GM23338 (cell line): ENCODE measurements at regions not wholly inside any gene's neighbourhood (a gene's known extent, or its start where the extent isn't known, plus 50 kb on each side); places are given as distances from the start of the nearest gene placed in this dataset.

Experiments
- ATAC-seq: fragments of 200-7000 bp; cut with Tn5 transposase; 3 replicates; pipeline ENCODE4 v1.9.1; 2020
- DNase-seq: peaks from one replicate; pipeline ENCODE4 v3.0.0-alpha.2; 2015; ENCODE audit warnings: low spot score
- H2AFZ ChIP-seq: fragments of 200-600 bp; sonication (generic); 2 replicates; pipeline ENCODE4 v1.8.0; 2016; ENCODE audit warnings: antibody characterized with exemption, mild to moderate bottlenecking, moderate library complexity
- H3F3A ChIP-seq: fragments of 200-600 bp; sonication (generic); replicated peaks from 2 replicates; pipeline ENCODE4 v1.8.0; 2017; ENCODE audit warnings: antibody characterized with exemption, mixed run types, low read depth
- H3K27ac ChIP-seq: fragments of 200-600 bp; sonication (generic); 2 replicates; pipeline ENCODE4 v1.6.1; 2016; ENCODE audit warnings: low read depth
- H3K27me3 ChIP-seq: fragments of 200-600 bp; sonication (generic); 2 replicates; pipeline ENCODE4 v1.8.0; 2016; ENCODE audit warnings: mild to moderate bottlenecking, mixed run types, moderate library complexity; ENCODE audit not compliant: insufficient read depth
- H3K36me3 ChIP-seq: fragments of 200-600 bp; sonication (generic); 2 replicates; pipeline ENCODE4 v1.8.0; 2016; ENCODE audit warnings: mild to moderate bottlenecking; ENCODE audit not compliant: insufficient read depth
- H3K4me1 ChIP-seq: fragments of 200-600 bp; sonication (generic); 2 replicates; pipeline ENCODE4 v1.8.0; 2016; ENCODE audit warnings: mild to moderate bottlenecking, moderate library complexity; ENCODE audit not compliant: insufficient read depth
- H3K4me2 ChIP-seq: fragments of 200-600 bp; sonication (generic); 2 replicates; pipeline ENCODE4 v1.7.1; 2017; ENCODE audit warnings: mixed run types
- H3K4me3 ChIP-seq: fragments of 200-600 bp; sonication (generic); 2 replicates; pipeline ENCODE4 v1.6.1; 2016; ENCODE audit warnings: mixed run types
- H3K79me2 ChIP-seq: fragments of 200-600 bp; sonication (generic); replicated peaks from 2 replicates; pipeline ENCODE4 v1.8.0; 2017; ENCODE audit warnings: mild to moderate bottlenecking; ENCODE audit not compliant: insufficient read depth
- H3K9me2 ChIP-seq: fragments of 200-600 bp; sonication (generic); 2 replicates; pipeline ENCODE4 v1.8.0; 2017; ENCODE audit not compliant: insufficient read depth
- H4K20me1 ChIP-seq: fragments of 200-600 bp; sonication (generic); replicated peaks from 2 replicates; pipeline ENCODE4 v1.8.0; 2017; ENCODE audit warnings: mild to moderate bottlenecking; ENCODE audit not compliant: insufficient read depth
- H3K27ac Mint-ChIP-seq: 2 replicates; pipeline ENCODE4 v1.8.0; 2020; ENCODE audit warnings: inconsistent platforms, mild to moderate bottlenecking, moderate library complexity, mixed read lengths
- H3K27me3 Mint-ChIP-seq: 3 replicates; pipeline ENCODE4 v1.8.0; 2022; ENCODE audit warnings: low read depth, mild to moderate bottlenecking, moderate library complexity, mixed read lengths, inconsistent platforms; ENCODE audit not compliant: insufficient read depth, poor library complexity
- H3K36me3 Mint-ChIP-seq: 3 replicates; pipeline ENCODE4 v1.8.0; 2021; ENCODE audit warnings: low read depth, mild to moderate bottlenecking, inconsistent platforms, moderate library complexity, mixed read lengths
- H3K4me1 Mint-ChIP-seq: 3 replicates; pipeline ENCODE4 v1.8.0; 2020; ENCODE audit warnings: mild to moderate bottlenecking, inconsistent platforms, mixed read lengths
- H3K4me3 Mint-ChIP-seq: 3 replicates; pipeline ENCODE4 v1.8.0; 2021; ENCODE audit warnings: moderate library complexity, mild to moderate bottlenecking, inconsistent platforms, mixed read lengths
- H3K9me3 Mint-ChIP-seq: 3 replicates; pipeline ENCODE4 v1.8.0; 2020; ENCODE audit warnings: moderate library complexity, mild to moderate bottlenecking, inconsistent platforms, mixed read lengths
- CREB1 ChIP-seq: fragments of 250-450 bp; sonication (Bioruptor Pico); IDR thresholded peaks from 2 replicates; pipeline ENCODE4 v1.5.0; 2020; ENCODE audit warnings: low read depth, mild to moderate bottlenecking, moderate library complexity
- EZH2 ChIP-seq: fragments of 200-600 bp; sonication (generic); IDR thresholded peaks from one replicate; pipeline ENCODE4 v1.8.0; 2017; ENCODE audit warnings: antibody characterized with exemption, mild to moderate bottlenecking, low read depth; ENCODE audit not compliant: unreplicated experiment
- EZH2phosphoT487 ChIP-seq: fragments of 200-600 bp; sonication (generic); IDR thresholded peaks from one replicate; pipeline ENCODE4 v1.8.1; 2018; ENCODE audit warnings: antibody characterized with exemption; ENCODE audit not compliant: unreplicated experiment
- JUNB ChIP-seq: IDR thresholded peaks from one replicate; pipeline ENCODE4 v1.6.1; 2016; ENCODE audit warnings: antibody characterized with exemption; ENCODE audit not compliant: unreplicated experiment
- NANOG ChIP-seq: IDR thresholded peaks from 2 replicates; pipeline ENCODE4 v1.6.1; 2016; ENCODE audit warnings: antibody characterized with exemption, borderline replicate concordance
- POLR2AphosphoS5 ChIP-seq: IDR thresholded peaks from 2 replicates; pipeline ENCODE4 v1.6.1; 2016; ENCODE audit warnings: antibody characterized with exemption, low read depth
- STAT1 ChIP-seq: IDR thresholded peaks from one replicate; pipeline ENCODE4 v1.6.1; 2016; ENCODE audit warnings: antibody characterized with exemption; ENCODE audit not compliant: unreplicated experiment
- ZNF114 ChIP-seq: fragments of 250-450 bp; sonication (Bioruptor Pico); IDR thresholded peaks from 2 replicates; pipeline ENCODE4 v1.5.0; 2020; ENCODE audit warnings: mild to moderate bottlenecking, moderate library complexity
- ZNF331 ChIP-seq: fragments of 250-450 bp; sonication (Bioruptor Pico); IDR thresholded peaks from 2 replicates; pipeline ENCODE4 v1.5.0; 2020; ENCODE audit warnings: low read depth, mild to moderate bottlenecking, moderate library complexity
- ZNF462 ChIP-seq: fragments of 250-450 bp; sonication (Bioruptor Pico); IDR thresholded peaks from 2 replicates; pipeline ENCODE4 v1.5.0; 2020; ENCODE audit warnings: mild to moderate bottlenecking, moderate library complexity
- TF ChIP-seq, protein P1 (sequence below): IDR thresholded peaks from one replicate; pipeline ENCODE4 v1.6.1; 2018; ENCODE audit warnings: antibody characterized with exemption; ENCODE audit not compliant: unreplicated experiment
- TF ChIP-seq, protein P2 (sequence below), 2 experiments: fragments of 200-600 bp in 1 of 2; sonication (generic) in 1 of 2; conservative IDR thresholded peaks; 2 replicates each; pipeline versions ENCODE4 v1.5.1 to v1.6.1; 2016 to 2017; ENCODE audit warnings: antibody characterized with exemption in 2 of 2, low read depth in 2 of 2, mild to moderate bottlenecking in 2 of 2, moderate library complexity in 1 of 2
- TF ChIP-seq, protein P3 (sequence below): IDR thresholded peaks from 2 replicates; pipeline ENCODE4 v1.6.1; 2016; ENCODE audit warnings: antibody characterized with exemption

- DNase-seq (no peak), ATAC-seq (no peak)
- Histone ChIP-seq H3K36me3 (no peaks in the 10 kb centered on the region), H4K20me1 (no peaks in the 10 kb centered on the region), H3K4me3 (no peak overlapping the region), H3F3A (no peaks in the 10 kb centered on the region), H2AFZ (no peak overlapping the region), H3K4me2 (no peak overlapping the region), H3K9me2 (no peaks in the 10 kb centered on the region), H3K27me3 (no peaks in the 10 kb centered on the region), H3K79me2 (no peaks in the 10 kb centered on the region), H3K4me1 (no peaks in the 10 kb centered on the region), H3K27ac (no peak overlapping the region)
- H3K36me3 Mint-ChIP-seq: no peaks in the 10 kb centered on the region
- no peak overlapping the region for H3K27ac Mint-ChIP-seq
- 0 out of 3 replicates have a peak, but pooled peaks cover 5% of the 10 kb centered on the region for H3K4me1 Mint-ChIP-seq
- H3K27me3 Mint-ChIP-seq: peaks cover 6% of the 10 kb centered on the region
- H3K4me3 Mint-ChIP-seq: no peak overlapping the region
- no peaks in the 10 kb centered on the region for H3K9me3 Mint-ChIP-seq
- no peak for TF ChIP-seq STAT1
- TF ChIP-seq JUNB: no peak
- TF ChIP-seq ZNF331 (CRISPR knock-in tag): no peak
- TF ChIP-seq ZNF462 (CRISPR knock-in tag): no peak
- TF ChIP-seq, protein P1, sequence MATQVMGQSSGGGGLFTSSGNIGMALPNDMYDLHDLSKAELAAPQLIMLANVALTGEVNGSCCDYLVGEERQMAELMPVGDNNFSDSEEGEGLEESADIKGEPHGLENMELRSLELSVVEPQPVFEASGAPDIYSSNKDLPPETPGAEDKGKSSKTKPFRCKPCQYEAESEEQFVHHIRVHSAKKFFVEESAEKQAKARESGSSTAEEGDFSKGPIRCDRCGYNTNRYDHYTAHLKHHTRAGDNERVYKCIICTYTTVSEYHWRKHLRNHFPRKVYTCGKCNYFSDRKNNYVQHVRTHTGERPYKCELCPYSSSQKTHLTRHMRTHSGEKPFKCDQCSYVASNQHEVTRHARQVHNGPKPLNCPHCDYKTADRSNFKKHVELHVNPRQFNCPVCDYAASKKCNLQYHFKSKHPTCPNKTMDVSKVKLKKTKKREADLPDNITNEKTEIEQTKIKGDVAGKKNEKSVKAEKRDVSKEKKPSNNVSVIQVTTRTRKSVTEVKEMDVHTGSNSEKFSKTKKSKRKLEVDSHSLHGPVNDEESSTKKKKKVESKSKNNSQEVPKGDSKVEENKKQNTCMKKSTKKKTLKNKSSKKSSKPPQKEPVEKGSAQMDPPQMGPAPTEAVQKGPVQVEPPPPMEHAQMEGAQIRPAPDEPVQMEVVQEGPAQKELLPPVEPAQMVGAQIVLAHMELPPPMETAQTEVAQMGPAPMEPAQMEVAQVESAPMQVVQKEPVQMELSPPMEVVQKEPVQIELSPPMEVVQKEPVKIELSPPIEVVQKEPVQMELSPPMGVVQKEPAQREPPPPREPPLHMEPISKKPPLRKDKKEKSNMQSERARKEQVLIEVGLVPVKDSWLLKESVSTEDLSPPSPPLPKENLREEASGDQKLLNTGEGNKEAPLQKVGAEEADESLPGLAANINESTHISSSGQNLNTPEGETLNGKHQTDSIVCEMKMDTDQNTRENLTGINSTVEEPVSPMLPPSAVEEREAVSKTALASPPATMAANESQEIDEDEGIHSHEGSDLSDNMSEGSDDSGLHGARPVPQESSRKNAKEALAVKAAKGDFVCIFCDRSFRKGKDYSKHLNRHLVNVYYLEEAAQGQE: no peak
- no peak for TF ChIP-seq POLR2AphosphoS5
- TF ChIP-seq, protein P2, sequence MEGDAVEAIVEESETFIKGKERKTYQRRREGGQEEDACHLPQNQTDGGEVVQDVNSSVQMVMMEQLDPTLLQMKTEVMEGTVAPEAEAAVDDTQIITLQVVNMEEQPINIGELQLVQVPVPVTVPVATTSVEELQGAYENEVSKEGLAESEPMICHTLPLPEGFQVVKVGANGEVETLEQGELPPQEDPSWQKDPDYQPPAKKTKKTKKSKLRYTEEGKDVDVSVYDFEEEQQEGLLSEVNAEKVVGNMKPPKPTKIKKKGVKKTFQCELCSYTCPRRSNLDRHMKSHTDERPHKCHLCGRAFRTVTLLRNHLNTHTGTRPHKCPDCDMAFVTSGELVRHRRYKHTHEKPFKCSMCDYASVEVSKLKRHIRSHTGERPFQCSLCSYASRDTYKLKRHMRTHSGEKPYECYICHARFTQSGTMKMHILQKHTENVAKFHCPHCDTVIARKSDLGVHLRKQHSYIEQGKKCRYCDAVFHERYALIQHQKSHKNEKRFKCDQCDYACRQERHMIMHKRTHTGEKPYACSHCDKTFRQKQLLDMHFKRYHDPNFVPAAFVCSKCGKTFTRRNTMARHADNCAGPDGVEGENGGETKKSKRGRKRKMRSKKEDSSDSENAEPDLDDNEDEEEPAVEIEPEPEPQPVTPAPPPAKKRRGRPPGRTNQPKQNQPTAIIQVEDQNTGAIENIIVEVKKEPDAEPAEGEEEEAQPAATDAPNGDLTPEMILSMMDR (conservative IDR thresholded peaks at IDR 0.05; ENCODE audit: low read depth in 2 of 2): no peak
- TF ChIP-seq EZH2: no peak
- TF ChIP-seq EZH2phosphoT487: no peak
- TF ChIP-seq, protein P3, sequence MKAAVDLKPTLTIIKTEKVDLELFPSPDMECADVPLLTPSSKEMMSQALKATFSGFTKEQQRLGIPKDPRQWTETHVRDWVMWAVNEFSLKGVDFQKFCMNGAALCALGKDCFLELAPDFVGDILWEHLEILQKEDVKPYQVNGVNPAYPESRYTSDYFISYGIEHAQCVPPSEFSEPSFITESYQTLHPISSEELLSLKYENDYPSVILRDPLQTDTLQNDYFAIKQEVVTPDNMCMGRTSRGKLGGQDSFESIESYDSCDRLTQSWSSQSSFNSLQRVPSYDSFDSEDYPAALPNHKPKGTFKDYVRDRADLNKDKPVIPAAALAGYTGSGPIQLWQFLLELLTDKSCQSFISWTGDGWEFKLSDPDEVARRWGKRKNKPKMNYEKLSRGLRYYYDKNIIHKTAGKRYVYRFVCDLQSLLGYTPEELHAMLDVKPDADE: no peak
- TF ChIP-seq ZNF114 (CRISPR knock-in tag): no peak
- no peak for TF ChIP-seq NANOG
- TF ChIP-seq CREB1 (CRISPR knock-in tag): no peak
These were observed 93.2 kb upstream of the MEF2A start for GRCh38 chr15:99472416-99473145.
